Suprapubic skin (tissue), 4 donors: ENCODE measurements at regions not wholly inside any gene's neighbourhood (a gene's known extent, or its start where the extent isn't known, plus 50 kb on each side); places are given as distances from the start of the nearest gene placed in this dataset.

Experiments used
- CTCF ChIP-seq, 2 donors: fragments of 200-600 bp in 1 of 2; fragments of 450-650 bp in 1 of 2; sonication (generic) in 1 of 2; IDR thresholded peaks; one replicate each; pipeline ENCODE4 v1.5.1; 2016 to 2019; ENCODE audit warnings: antibody characterized with exemption in 2 of 2, mild to moderate bottlenecking in 1 of 2, moderate library complexity in 1 of 2
- EP300 ChIP-seq: sonication (generic); formaldehyde crosslinking; IDR thresholded peaks from one replicate; pipeline ENCODE4 v1.6.1; 2017; ENCODE audit warnings: antibody characterized with exemption
- POLR2A ChIP-seq, 2 donors: fragments of 450-650 bp; IDR thresholded peaks; one replicate each; pipeline ENCODE4 v1.6.1; 2017; ENCODE audit warnings: antibody characterized with exemption in 2 of 2, mild to moderate bottlenecking in 2 of 2, moderate library complexity in 2 of 2
- POLR2AphosphoS5 ChIP-seq, 3 donors: sonication (generic); formaldehyde crosslinking; IDR thresholded peaks; one replicate each; pipeline ENCODE4 v1.6.1; 2017; ENCODE audit warnings: antibody characterized with exemption in 3 of 3

- TF ChIP-seq CTCF (IDR thresholded peaks at IDR 0.05) (no peak), EP300 (no peak), POLR2A (IDR thresholded peaks at IDR 0.05) (no peak), POLR2AphosphoS5 (IDR thresholded peaks at IDR 0.05) (no peak)
Measured at GRCh38 chr7:130982651-130983050, 248.6 kb upstream of the KLF14 start.
